HEK293 (cell line): ENCODE measurements at regions not wholly inside any gene's neighbourhood (a gene's known extent, or its start where the extent isn't known, plus 50 kb on each side); places are given as distances from the start of the nearest gene placed in this dataset.
"Not testable (repeated sequence)": the region's sequence is repeated elsewhere in the genome, so short reads cannot be mapped to it uniquely, and the experiment has no call there.

Experiments used
- CTCF ChIA-PET: fragments of 350-600 bp; formaldehyde crosslinking; extraction: SDS; loops from one replicate; lab custom pipeline; 2021; ENCODE audit warnings: antibody characterized with exemption; lab: Yijun Ruan, JAX
- POLR2A ChIA-PET: fragments of 300-600 bp; formaldehyde crosslinking; extraction: SDS; loops from one replicate; lab custom pipeline; 2020; ENCODE audit warnings: antibody characterized with exemption, inconsistent platforms; lab: Yijun Ruan, JAX
- H3K27ac ChIP-seq: fragments of 200-500 bp; sonication (Bioruptor generic); 2 replicates; pipeline ENCODE4 v1.5.1; 2014; ENCODE audit warnings: low read depth, low read length, control low read depth, inconsistent platforms; ENCODE audit errors: extremely low read depth
- H3K36me3 ChIP-seq, 2 experiments: fragments of 200-500 bp in 1 of 2; sonication (Bioruptor generic) in 1 of 2; 1 replicate in 1 of 2; 2 replicates in 1 of 2; pipeline ENCODE4 v1.5.1; 2014 to 2017; ENCODE audit warnings: inconsistent platforms in 2 of 2, low read length in 2 of 2; ENCODE audit not compliant: control insufficient read depth in 2 of 2, insufficient read depth in 1 of 2
- H3K4me1 ChIP-seq: fragments of 200-500 bp; sonication (Bioruptor generic); 2 replicates; pipeline ENCODE4 v1.5.1; 2014; ENCODE audit warnings: mild to moderate bottlenecking, low read length, inconsistent platforms; ENCODE audit not compliant: control insufficient read depth, insufficient read depth
- H3K4me3 ChIP-seq: 2 replicates; pipeline ENCODE4 v1.5.1; 2011; ENCODE audit warnings: low read depth, mild to moderate bottlenecking, control low read depth, low read length, moderate library complexity
- H3K9me3 ChIP-seq: fragments of 200-500 bp; sonication (Bioruptor generic); 2 replicates; pipeline ENCODE4 v1.5.1; 2014; ENCODE audit warnings: low read depth, low read length, inconsistent platforms; ENCODE audit not compliant: control insufficient read depth, insufficient read depth
- EGR2 ChIP-seq: fragments of 450-650 bp; formaldehyde crosslinking; IDR thresholded peaks from 2 replicates; pipeline ENCODE4 v1.5.1; 2016; ENCODE audit warnings: low read depth, missing biosample characterization, missing genetic modification characterization
- SP2 ChIP-seq: fragments of 450-650 bp; formaldehyde crosslinking; IDR thresholded peaks from 2 replicates; pipeline ENCODE4 v1.5.1; 2016; ENCODE audit warnings: missing biosample characterization, missing genetic modification characterization
- WT1 ChIP-seq: fragments of 450-650 bp; formaldehyde crosslinking; IDR thresholded peaks from 2 replicates; pipeline ENCODE4 v1.5.1; 2016; ENCODE audit warnings: missing biosample characterization, missing genetic modification characterization
- ZBTB17 ChIP-seq: fragments of 450-650 bp; formaldehyde crosslinking; IDR thresholded peaks from 2 replicates; pipeline ENCODE4 v1.5.1; 2016; ENCODE audit warnings: missing biosample characterization, missing genetic modification characterization
- ZNF169 ChIP-seq: fragments of 450-650 bp; formaldehyde crosslinking; IDR thresholded peaks from 2 replicates; pipeline ENCODE4 v1.5.1; 2016; ENCODE audit warnings: missing biosample characterization, missing genetic modification characterization
- ZNF248 ChIP-seq: fragments of 450-650 bp; formaldehyde crosslinking; IDR thresholded peaks from 2 replicates; pipeline ENCODE4 v1.5.1; 2017; ENCODE audit warnings: missing biosample characterization, missing genetic modification characterization
- ZNF341 ChIP-seq: fragments of 450-650 bp; formaldehyde crosslinking; IDR thresholded peaks from 2 replicates; pipeline ENCODE4; 2016; ENCODE audit warnings: low read depth, missing biosample characterization, missing genetic modification characterization
- ZNF530 ChIP-seq: fragments of 450-650 bp; formaldehyde crosslinking; IDR thresholded peaks from 2 replicates; pipeline ENCODE4 v1.5.1; 2016; ENCODE audit warnings: low read depth, missing biosample characterization, missing genetic modification characterization
- ZNF560 ChIP-seq: fragments of 450-650 bp; formaldehyde crosslinking; IDR thresholded peaks from 2 replicates; pipeline ENCODE4 v1.5.1; 2017; ENCODE audit warnings: missing biosample characterization, missing genetic modification characterization, borderline replicate concordance
- ZNF677 ChIP-seq: fragments of 450-650 bp; IDR thresholded peaks from 2 replicates; pipeline ENCODE4 v1.5.0; 2018; ENCODE audit warnings: missing biosample characterization, mild to moderate bottlenecking, missing genetic modification characterization, moderate library complexity
- ZNF785 ChIP-seq: fragments of 450-650 bp; formaldehyde crosslinking; IDR thresholded peaks from 2 replicates; pipeline ENCODE4 v1.5.1; 2016; ENCODE audit warnings: missing biosample characterization, missing genetic modification characterization
- TF ChIP-seq, protein P1 (sequence below): fragments of 450-650 bp; formaldehyde crosslinking; IDR thresholded peaks from 2 replicates; pipeline ENCODE4 v1.5.1; 2016; ENCODE audit warnings: missing biosample characterization, missing genetic modification characterization
- TF ChIP-seq, protein P2 (sequence below): fragments of 450-650 bp; IDR thresholded peaks from 2 replicates; pipeline ENCODE4 v1.5.1; 2018; ENCODE audit warnings: missing biosample characterization, missing genetic modification characterization
- TF ChIP-seq, protein P3 (sequence below): fragments of 450-650 bp; formaldehyde crosslinking; IDR thresholded peaks from 2 replicates; pipeline ENCODE4 v1.5.1; 2016; ENCODE audit warnings: missing biosample characterization, missing genetic modification characterization
- TF ChIP-seq, protein P4 (sequence below): fragments of 450-650 bp; formaldehyde crosslinking; IDR thresholded peaks from 2 replicates; pipeline ENCODE4 v1.5.1; 2016; ENCODE audit warnings: missing biosample characterization, missing genetic modification characterization, low read depth

DNA sequence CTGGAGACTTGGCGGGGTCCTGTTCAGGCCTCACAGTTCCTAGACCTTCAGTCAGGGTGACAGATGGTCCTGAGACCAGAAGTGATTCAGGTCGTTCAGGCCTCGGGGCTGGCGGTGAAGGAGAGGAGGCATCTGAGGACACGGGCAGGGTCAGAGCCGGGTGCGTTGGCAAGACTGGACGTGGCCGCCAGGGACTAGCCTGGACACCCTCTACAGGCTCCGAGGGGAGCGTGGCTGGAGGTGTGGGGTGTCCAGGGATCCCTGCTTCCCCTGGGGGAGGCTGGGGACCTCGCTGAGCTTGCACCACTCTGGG is 64.0 kb upstream of the TARDBP start:
- TF ChIP-seq SP2 (no peak), ZNF341 (no peak), ZNF530 (tag by site-specific recombination) (no peak), ZNF248 (no peak), WT1 (tag by site-specific recombination) (no peak), ZNF677 (no peak), ZNF785 (tag by site-specific recombination) (no peak)
- TF ChIP-seq, protein P1, sequence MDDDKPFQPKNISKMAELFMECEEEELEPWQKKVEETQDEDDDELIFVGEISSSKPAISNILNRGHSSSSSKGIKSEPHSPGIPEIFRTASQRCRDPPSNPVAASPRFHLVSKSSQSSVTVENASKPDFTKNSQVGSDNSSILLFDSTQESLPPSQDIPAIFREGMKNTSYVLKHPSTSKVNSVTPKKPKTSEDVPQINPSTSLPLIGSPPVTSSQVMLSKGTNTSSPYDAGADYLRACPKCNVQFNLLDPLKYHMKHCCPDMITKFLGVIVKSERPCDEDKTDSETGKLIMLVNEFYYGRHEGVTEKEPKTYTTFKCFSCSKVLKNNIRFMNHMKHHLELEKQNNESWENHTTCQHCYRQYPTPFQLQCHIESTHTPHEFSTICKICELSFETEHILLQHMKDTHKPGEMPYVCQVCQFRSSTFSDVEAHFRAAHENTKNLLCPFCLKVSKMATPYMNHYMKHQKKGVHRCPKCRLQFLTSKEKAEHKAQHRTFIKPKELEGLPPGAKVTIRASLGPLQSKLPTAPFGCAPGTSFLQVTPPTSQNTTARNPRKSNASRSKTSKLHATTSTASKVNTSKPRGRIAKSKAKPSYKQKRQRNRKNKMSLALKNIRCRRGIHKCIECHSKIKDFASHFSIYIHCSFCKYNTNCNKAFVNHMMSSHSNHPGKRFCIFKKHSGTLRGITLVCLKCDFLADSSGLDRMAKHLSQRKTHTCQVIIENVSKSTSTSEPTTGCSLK (tag by site-specific recombination): no peak
- no peaks in the 10 kb centered on the region for H3K9me3 ChIP-seq
- no peaks in the 10 kb centered on the region for H3K36me3 ChIP-seq
- no peak overlapping the region for H3K27ac ChIP-seq
- CTCF ChIA-PET: interaction anchor here (0.7 kb wide), 1 partner anchor 441 kb away, joined by 3 read pairs; no protein-coding TSS in a partner anchor
- no peak overlapping the region for H3K4me3 ChIP-seq
- H3K4me1 ChIP-seq: peaks cover 3% of the 10 kb centered on the region; the same call in 1 of the 2 replicates
- POLR2A ChIA-PET: interaction anchor here (0.6 kb wide), 1 partner anchor 53 kb away, joined by 3 read pairs; no protein-coding TSS in a partner anchor

DNA sequence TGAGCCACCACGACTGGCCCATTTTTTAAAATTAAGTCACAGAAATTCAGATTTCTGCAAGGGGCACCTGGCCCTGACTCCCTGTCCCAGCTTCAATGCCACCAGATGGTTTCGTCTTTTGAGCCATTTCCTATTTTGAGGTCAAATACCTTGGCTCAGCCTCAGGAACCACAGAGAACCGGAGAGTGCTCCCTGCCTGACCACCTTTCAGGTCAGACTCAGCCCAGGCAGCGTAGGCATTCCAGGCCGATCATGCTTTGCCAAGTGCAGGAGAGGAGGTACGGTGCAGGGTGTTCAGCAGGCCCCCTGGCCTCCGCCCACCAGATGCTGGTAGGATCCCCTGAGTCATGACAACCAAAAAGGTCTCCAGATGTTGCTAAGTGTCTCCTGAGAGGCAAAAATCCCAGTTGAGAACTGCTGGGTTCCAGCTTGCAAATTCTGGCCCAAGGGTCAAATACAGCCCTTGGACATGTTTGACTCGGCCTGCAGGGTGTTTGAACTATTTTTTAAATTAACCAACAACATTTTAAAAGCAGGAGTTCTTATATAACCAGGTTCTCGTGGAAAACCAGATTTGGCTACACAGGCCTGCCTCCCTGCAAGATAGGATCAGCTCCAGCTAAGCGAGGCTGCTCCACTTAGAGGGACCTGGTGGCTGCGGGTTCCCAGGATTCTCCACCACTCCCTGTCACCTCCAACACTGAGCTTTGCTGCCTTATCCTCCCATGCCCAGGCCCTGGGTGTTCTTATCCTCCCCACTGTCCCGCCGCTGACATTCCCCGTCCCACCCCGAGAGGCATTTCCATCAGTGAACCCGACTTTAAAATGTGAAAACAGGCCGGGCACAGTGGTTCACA is 61.9 kb upstream of the TARDBP start:
- Histone ChIP-seq H3K36me3 (no peaks in the 10 kb centered on the region), H3K9me3 (no peaks in the 10 kb centered on the region), H3K4me3 (no peak overlapping the region), H3K4me1 (no peaks in the 10 kb centered on the region), H3K27ac (no peak overlapping the region)
- POLR2A ChIA-PET: interaction anchor here (0.8 kb wide), 1 partner anchor 17 kb away, joined by 3 read pairs; no protein-coding TSS in a partner anchor
- no peak for TF ChIP-seq ZBTB17 (tag by site-specific recombination)
- TF ChIP-seq ZNF341: 0 out of 2 replicates have a peak, but pooled peaks have one; percentile 13
- CTCF ChIA-PET: interaction anchor here (0.6 to 0.9 kb wide), 3 partner anchors 12 to 300 kb away, joined by 3 read pairs; no protein-coding TSS in a partner anchor

DNA sequence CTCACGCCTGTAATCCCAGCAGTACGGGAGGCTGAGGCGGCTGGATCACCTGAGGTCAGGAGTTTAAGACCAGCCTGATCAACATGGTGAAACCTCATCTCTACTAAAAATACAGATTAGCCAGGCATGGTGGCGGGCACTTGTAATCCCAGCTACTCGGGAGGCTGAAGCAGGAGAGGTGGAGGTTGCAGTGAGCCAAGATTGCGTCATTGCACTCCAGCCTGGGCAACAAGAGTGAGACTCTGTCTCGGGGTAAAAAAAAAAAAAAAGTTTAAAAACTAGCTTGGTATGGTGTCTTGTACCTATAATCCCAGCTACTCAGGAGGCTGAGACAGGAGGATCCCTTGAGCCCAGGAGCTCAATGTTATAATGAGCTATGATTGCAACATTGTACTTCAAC is 61.2 kb upstream of the TARDBP start:
- H3K36me3 ChIP-seq, H3K27ac ChIP-seq, H3K9me3 ChIP-seq, H3K4me1 ChIP-seq, H3K4me3 ChIP-seq: not testable (repeated sequence)
- ChIA-PET POLR2A (interaction anchor here (0.6 kb wide), 1 partner anchor 1368 kb away, joined by 4 read pairs; no protein-coding TSS in a partner anchor), CTCF (interaction anchor here (0.6 kb wide), 1 partner anchor 301 kb away, joined by 3 read pairs; no protein-coding TSS in a partner anchor)

DNA sequence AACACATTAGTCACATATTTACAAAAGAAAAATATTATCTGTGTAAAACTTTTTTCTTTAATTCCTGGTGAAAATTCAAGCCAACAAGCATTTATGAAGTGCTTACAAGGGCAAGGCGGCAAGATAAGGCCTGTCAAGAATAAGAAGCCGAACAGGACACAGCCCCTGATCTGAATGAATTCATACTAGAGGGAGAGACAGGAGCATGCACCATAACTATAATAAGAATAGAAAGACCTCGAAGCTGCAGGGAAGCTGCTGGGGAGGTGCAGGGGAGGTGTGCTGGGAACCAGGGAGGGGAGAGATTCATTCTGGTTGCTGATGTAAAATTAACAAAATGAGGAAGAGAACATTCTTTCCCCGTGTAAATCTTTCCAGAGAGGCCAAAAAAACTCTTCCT is 60.5 kb upstream of the TARDBP start:
- Histone ChIP-seq H3K4me1 (no peaks in the 10 kb centered on the region), H3K36me3 (no peaks in the 10 kb centered on the region), H3K9me3 (no peaks in the 10 kb centered on the region), H3K27ac (no peak overlapping the region), H3K4me3 (no peak overlapping the region)
- TF ChIP-seq SP2: no peak
- TF ChIP-seq, protein P1 (tag by site-specific recombination): no peak
- TF ChIP-seq, protein P2, sequence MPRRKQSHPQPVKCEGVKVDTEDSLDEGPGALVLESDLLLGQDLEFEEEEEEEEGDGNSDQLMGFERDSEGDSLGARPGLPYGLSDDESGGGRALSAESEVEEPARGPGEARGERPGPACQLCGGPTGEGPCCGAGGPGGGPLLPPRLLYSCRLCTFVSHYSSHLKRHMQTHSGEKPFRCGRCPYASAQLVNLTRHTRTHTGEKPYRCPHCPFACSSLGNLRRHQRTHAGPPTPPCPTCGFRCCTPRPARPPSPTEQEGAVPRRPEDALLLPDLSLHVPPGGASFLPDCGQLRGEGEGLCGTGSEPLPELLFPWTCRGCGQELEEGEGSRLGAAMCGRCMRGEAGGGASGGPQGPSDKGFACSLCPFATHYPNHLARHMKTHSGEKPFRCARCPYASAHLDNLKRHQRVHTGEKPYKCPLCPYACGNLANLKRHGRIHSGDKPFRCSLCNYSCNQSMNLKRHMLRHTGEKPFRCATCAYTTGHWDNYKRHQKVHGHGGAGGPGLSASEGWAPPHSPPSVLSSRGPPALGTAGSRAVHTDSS (tag by site-specific recombination): no peak
- TF ChIP-seq, protein P3, sequence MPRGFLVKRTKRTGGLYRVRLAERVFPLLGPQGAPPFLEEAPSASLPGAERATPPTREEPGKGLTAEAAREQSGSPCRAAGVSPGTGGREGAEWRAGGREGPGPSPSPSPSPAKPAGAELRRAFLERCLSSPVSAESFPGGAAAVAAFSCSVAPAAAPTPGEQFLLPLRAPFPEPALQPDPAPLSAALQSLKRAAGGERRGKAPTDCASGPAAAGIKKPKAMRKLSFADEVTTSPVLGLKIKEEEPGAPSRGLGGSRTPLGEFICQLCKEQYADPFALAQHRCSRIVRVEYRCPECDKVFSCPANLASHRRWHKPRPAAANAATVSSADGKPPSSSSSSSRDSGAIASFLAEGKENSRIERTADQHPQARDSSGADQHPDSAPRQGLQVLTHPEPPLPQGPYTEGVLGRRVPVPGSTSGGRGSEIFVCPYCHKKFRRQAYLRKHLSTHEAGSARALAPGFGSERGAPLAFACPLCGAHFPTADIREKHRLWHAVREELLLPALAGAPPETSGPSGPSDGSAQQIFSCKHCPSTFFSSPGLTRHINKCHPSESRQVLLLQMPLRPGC (tag by site-specific recombination): no peak
- TF ChIP-seq, protein P4, sequence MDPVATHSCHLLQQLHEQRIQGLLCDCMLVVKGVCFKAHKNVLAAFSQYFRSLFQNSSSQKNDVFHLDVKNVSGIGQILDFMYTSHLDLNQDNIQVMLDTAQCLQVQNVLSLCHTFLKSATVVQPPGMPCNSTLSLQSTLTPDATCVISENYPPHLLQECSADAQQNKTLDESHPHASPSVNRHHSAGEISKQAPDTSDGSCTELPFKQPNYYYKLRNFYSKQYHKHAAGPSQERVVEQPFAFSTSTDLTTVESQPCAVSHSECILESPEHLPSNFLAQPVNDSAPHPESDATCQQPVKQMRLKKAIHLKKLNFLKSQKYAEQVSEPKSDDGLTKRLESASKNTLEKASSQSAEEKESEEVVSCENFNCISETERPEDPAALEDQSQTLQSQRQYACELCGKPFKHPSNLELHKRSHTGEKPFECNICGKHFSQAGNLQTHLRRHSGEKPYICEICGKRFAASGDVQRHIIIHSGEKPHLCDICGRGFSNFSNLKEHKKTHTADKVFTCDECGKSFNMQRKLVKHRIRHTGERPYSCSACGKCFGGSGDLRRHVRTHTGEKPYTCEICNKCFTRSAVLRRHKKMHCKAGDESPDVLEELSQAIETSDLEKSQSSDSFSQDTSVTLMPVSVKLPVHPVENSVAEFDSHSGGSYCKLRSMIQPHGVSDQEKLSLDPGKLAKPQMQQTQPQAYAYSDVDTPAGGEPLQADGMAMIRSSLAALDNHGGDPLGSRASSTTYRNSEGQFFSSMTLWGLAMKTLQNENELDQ (tag by site-specific recombination): no peak
- no peak for TF ChIP-seq EGR2 (tag by site-specific recombination)
- TF ChIP-seq ZNF248: no peak
- no peak for TF ChIP-seq ZNF169 (tag by site-specific recombination)
- no peak for TF ChIP-seq ZNF560
- POLR2A ChIA-PET: interaction anchor here (0.6 kb wide), 1 partner anchor 1369 kb away, joined by 4 read pairs; no protein-coding TSS in a partner anchor
- CTCF ChIA-PET: no interaction called here
